ENCODE measurements at regions not wholly inside any gene's neighbourhood (a gene's known extent, or its start where the extent isn't known, plus 50 kb on each side); places are given as distances from the start of the nearest gene placed in this dataset.
"Not testable (repeated sequence)": the region's sequence is repeated elsewhere in the genome, so short reads cannot be mapped to it uniquely, and the experiment has no call there.

- TF ChIP-seq, protein P1, sequence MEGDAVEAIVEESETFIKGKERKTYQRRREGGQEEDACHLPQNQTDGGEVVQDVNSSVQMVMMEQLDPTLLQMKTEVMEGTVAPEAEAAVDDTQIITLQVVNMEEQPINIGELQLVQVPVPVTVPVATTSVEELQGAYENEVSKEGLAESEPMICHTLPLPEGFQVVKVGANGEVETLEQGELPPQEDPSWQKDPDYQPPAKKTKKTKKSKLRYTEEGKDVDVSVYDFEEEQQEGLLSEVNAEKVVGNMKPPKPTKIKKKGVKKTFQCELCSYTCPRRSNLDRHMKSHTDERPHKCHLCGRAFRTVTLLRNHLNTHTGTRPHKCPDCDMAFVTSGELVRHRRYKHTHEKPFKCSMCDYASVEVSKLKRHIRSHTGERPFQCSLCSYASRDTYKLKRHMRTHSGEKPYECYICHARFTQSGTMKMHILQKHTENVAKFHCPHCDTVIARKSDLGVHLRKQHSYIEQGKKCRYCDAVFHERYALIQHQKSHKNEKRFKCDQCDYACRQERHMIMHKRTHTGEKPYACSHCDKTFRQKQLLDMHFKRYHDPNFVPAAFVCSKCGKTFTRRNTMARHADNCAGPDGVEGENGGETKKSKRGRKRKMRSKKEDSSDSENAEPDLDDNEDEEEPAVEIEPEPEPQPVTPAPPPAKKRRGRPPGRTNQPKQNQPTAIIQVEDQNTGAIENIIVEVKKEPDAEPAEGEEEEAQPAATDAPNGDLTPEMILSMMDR (IDR thresholded peaks at IDR 0.05) = not testable (repeated sequence)
- not testable (repeated sequence) for TF ChIP-seq EZH2 (IDR thresholded peaks at IDR 0.05; ENCODE audit: borderline replicate concordance, insufficient read depth, low read depth, low read length, poor library complexity, severe bottlenecking)
Measured at GRCh38 chr12:18840997-18841396, 103.1 kb downstream of the CAPZA3 start.

All from B cell (primary cell).